Rectal smooth muscle tissue (tissue), 1 donor: ENCODE measurements at regions not wholly inside any gene's neighbourhood (a gene's known extent, or its start where the extent isn't known, plus 50 kb on each side); places are given as distances from the start of the nearest gene placed in this dataset.

Experiments used
- H3K27ac ChIP-seq: one replicate; pipeline ENCODE4 v1.7.0; 2013; ENCODE audit warnings: low read depth, low read length, inconsistent platforms
- H3K27me3 ChIP-seq: one replicate; pipeline ENCODE4 v1.7.0; 2013; ENCODE audit warnings: low read length; ENCODE audit not compliant: control insufficient read depth, insufficient read depth
- H3K36me3 ChIP-seq: one replicate; pipeline ENCODE4 v1.7.0; 2013; ENCODE audit warnings: low read length; ENCODE audit not compliant: control insufficient read depth, insufficient read depth
- H3K4me1 ChIP-seq: one replicate; pipeline ENCODE4 v1.7.0; 2013; ENCODE audit warnings: low read length; ENCODE audit not compliant: control insufficient read depth, insufficient read depth
- H3K4me3 ChIP-seq: one replicate; pipeline ENCODE4 v1.7.0; 2013; ENCODE audit warnings: low read length
- H3K9ac ChIP-seq: one replicate; pipeline ENCODE4 v1.7.0; 2013; ENCODE audit warnings: low read length

- H3K9ac ChIP-seq: no peak overlapping the region
- H3K27ac ChIP-seq: no peak overlapping the region
- no peaks in the 10 kb centered on the region for H3K4me1 ChIP-seq
- H3K36me3 ChIP-seq: no peaks in the 10 kb centered on the region
- H3K27me3 ChIP-seq: no peaks in the 10 kb centered on the region
- H3K4me3 ChIP-seq: no peak overlapping the region
These were observed 645.5 kb upstream of the PCDH15 start for GRCh38 chr10:55446441-55447002.

GRCh38 chr10:55441777-55442176, 640.7 kb upstream of the PCDH15 start:
- Histone ChIP-seq H3K4me1 (no peaks in the 10 kb centered on the region), H3K27ac (no peak overlapping the region), H3K4me3 (no peak overlapping the region), H3K36me3 (no peaks in the 10 kb centered on the region), H3K27me3 (no peaks in the 10 kb centered on the region), H3K9ac (no peak overlapping the region)

- Histone ChIP-seq H3K9ac (no peak overlapping the region), H3K27ac (no peak overlapping the region), H3K4me3 (no peak overlapping the region), H3K4me1 (no peaks in the 10 kb centered on the region), H3K36me3 (no peaks in the 10 kb centered on the region), H3K27me3 (no peaks in the 10 kb centered on the region)
These were observed 625.1 kb upstream of the PCDH15 start for GRCh38 chr10:55426138-55426537.

- no peaks in the 10 kb centered on the region for H3K27me3 ChIP-seq
- H3K4me1 ChIP-seq: no peaks in the 10 kb centered on the region
- no peak overlapping the region for H3K9ac ChIP-seq
- H3K36me3 ChIP-seq: no peaks in the 10 kb centered on the region
- H3K4me3 ChIP-seq: no peak overlapping the region
- no peak overlapping the region for H3K27ac ChIP-seq
These were observed 609.4 kb upstream of the PCDH15 start for GRCh38 chr10:55410415-55410885.

GRCh38 chr10:55404094-55404493, 603.1 kb upstream of the PCDH15 start:
- Histone ChIP-seq H3K4me1 (no peaks in the 10 kb centered on the region), H3K36me3 (no peaks in the 10 kb centered on the region)

DNA sequence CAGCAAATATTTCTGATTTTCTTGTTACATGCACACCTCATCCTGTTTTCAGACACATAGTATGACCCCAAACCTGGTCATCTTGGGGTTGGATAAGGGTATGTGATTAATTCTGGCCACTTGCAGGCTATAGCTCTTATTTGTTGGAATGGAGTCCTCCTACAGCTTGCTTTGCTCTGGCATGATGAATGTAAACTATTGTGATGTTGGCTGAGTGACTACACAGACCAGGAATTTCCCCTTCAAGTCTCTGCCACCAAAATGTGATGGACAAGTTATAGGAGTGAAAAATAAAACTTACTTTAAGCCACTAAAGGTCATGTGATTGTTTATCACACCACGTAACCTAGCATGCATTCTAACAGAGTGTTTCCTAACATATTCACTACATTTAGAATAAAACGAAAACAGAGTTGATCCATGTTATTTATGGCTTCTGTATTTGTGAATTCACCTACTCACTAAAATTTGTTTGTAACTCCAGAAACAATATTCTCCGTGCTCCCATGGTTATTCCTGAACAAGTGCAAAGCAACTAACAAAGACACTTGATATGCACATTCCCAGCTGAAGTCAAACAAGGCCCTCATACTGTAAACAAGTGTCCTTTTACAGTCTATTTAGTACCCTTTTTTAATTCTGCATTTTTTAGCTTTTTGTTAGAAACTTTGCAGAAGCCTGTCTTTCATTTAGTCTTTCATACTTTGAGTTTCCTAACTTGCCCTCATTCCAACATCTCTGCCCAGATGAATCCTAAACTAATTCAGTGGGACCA, 599.2 kb upstream of the PCDH15 start:
- Histone ChIP-seq H3K36me3 (no peaks in the 10 kb centered on the region), H3K27me3 (no peaks in the 10 kb centered on the region), H3K27ac (no peak overlapping the region), H3K4me1 (no peaks in the 10 kb centered on the region), H3K4me3 (no peak overlapping the region), H3K9ac (no peak overlapping the region)

More at GRCh38 chr10:55404094-55404493, 603.1 kb upstream of the PCDH15 start:
- no peaks in the 10 kb centered on the region for H3K27me3 ChIP-seq
- H3K27ac ChIP-seq: no peak overlapping the region
- no peak overlapping the region for H3K4me3 ChIP-seq
- H3K9ac ChIP-seq: no peak overlapping the region

DNA sequence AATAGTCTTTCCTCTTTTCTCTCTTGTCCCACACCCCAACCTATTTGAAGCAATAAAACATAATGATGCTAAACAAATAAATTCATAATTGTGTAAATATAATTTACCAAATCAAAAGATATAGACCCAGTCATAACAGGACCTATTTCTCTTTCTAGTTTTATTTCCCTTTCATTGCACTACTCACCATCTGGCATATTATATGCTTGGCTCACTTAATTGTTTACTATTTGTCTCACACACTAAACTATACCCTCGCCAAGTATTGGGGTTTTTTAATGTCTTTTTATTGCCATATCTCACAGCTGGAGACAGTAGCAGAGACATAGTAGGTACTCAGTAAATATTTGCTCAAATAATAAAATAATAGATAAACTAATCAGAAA, 597.5 kb upstream of the PCDH15 start:
- H3K9ac ChIP-seq: no peak overlapping the region
- no peaks in the 10 kb centered on the region for H3K4me1 ChIP-seq
- no peak overlapping the region for H3K27ac ChIP-seq
- no peaks in the 10 kb centered on the region for H3K27me3 ChIP-seq
- no peaks in the 10 kb centered on the region for H3K36me3 ChIP-seq
- no peak overlapping the region for H3K4me3 ChIP-seq

- Histone ChIP-seq H3K4me3 (no peak overlapping the region), H3K9ac (no peak overlapping the region), H3K27me3 (no peaks in the 10 kb centered on the region), H3K4me1 (no peaks in the 10 kb centered on the region), H3K27ac (no peak overlapping the region), H3K36me3 (no peaks in the 10 kb centered on the region)
These were observed 596.9 kb upstream of the PCDH15 start for GRCh38 chr10:55397777-55398496.

DNA sequence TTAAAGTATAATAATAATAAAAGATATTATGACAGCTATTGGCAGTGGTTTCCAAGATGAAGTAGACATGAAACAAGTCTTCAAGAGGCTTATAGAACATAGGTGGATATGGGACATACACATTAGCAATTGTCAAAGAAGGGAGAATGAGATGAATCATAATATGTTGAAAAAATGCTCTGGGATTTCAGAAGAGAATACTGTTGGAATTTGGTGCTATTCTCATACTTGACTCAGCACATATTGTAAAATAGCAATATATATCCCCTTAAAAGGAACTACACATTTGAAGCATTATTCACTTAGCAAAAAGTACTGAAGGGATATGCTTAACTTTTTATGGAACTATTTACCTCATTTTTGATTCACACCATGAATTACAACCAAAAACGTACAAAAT, 577.2 kb upstream of the PCDH15 start:
- no peak overlapping the region for H3K4me3 ChIP-seq
- H3K4me1 ChIP-seq: no peaks in the 10 kb centered on the region
- no peaks in the 10 kb centered on the region for H3K36me3 ChIP-seq
- H3K27ac ChIP-seq: no peak overlapping the region
- H3K9ac ChIP-seq: no peak overlapping the region
- H3K27me3 ChIP-seq: no peaks in the 10 kb centered on the region

DNA sequence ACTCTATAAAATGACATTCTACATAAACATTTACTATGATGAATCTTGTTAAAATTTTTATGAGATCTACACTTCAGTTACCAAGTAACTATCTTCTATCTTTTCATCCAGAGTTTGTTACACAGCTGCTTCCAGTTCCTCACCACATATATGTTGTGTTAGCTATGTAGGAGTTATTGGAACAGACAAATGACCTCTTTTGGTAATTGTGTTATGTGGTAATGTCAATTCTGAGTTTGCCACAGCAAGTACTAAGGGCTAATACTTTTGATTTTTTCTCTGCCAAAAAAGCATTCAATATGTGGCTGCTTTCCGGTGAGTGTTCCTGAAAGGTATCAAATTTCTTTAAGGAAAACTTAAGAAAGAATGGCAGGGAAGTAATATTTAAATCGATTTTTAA, 573.9 kb upstream of the PCDH15 start:
- no peak overlapping the region for H3K9ac ChIP-seq
- no peak overlapping the region for H3K27ac ChIP-seq
- no peaks in the 10 kb centered on the region for H3K36me3 ChIP-seq
- H3K4me3 ChIP-seq: no peak overlapping the region
- no peaks in the 10 kb centered on the region for H3K27me3 ChIP-seq
- no peaks in the 10 kb centered on the region for H3K4me1 ChIP-seq

DNA sequence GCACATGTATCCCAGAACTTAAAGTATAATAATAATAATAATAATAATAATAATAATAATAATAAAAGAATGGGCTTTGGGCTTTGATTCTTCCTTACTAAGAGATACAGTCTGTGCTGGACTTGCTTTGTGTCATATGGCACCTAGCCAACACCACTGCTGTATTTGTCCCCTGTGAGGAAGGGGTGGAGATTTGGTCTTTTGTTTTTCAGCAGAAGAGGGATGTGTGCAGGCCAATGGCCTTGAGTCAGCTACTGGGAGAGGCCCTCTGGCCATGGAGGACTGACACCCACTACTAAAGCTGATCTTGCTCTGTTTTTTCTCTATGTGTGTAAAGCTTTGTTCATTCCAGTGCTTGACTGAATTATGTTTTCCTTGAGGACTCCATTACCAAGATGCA, 573.0 kb upstream of the PCDH15 start:
- H3K27me3 ChIP-seq: no peaks in the 10 kb centered on the region

GRCh38 chr10:55369670-55370420, 568.8 kb upstream of the PCDH15 start:
- H3K9ac ChIP-seq: no peak overlapping the region
- no peaks in the 10 kb centered on the region for H3K36me3 ChIP-seq
- H3K4me1 ChIP-seq: no peaks in the 10 kb centered on the region
- H3K4me3 ChIP-seq: no peak overlapping the region
- no peak overlapping the region for H3K27ac ChIP-seq
- no peaks in the 10 kb centered on the region for H3K27me3 ChIP-seq

More for the DNA sequence above, 573.0 kb upstream of the PCDH15 start:
- Histone ChIP-seq H3K27ac (no peak overlapping the region), H3K4me1 (no peaks in the 10 kb centered on the region), H3K36me3 (no peaks in the 10 kb centered on the region), H3K4me3 (no peak overlapping the region), H3K9ac (no peak overlapping the region)
